K562 (cell line): ENCODE measurements at regions not wholly inside any gene's neighbourhood (a gene's known extent, or its start where the extent isn't known, plus 50 kb on each side); places are given as distances from the start of the nearest gene placed in this dataset.

ENCODE experiments used
- BACH1 ChIP-seq: fragments of 200-800 bp; sonication (Bioruptor generic); IDR thresholded peaks from 2 replicates; pipeline ENCODE4 v1.6.1; 2016; ENCODE audit warnings: missing genetic modification characterization, missing compliant biosample characterization
- BDP1 ChIP-seq: IDR thresholded peaks from 3 replicates; pipeline ENCODE4 v1.6.1; 2011; ENCODE audit not compliant: insufficient read length, insufficient read depth
- CCNT2 ChIP-seq: IDR thresholded peaks from 2 replicates; pipeline ENCODE4 v1.6.1; 2011; ENCODE audit warnings: borderline replicate concordance, low read depth, mild to moderate bottlenecking, moderate library complexity, mixed read lengths, low read length; ENCODE audit not compliant: insufficient read length; ENCODE audit errors: extremely low read depth
- DACH1 ChIP-seq: fragments of 450-650 bp; IDR thresholded peaks from 2 replicates; pipeline ENCODE4 v1.6.1; 2018; ENCODE audit not compliant: partially characterized antibody
- ELF2 ChIP-seq: fragments of 250-450 bp; sonication (Bioruptor Pico); IDR thresholded peaks from 2 replicates; pipeline ENCODE4 v1.5.0; 2021; ENCODE audit warnings: mild to moderate bottlenecking
- FOSL1 ChIP-seq: fragments of 200-800 bp; sonication (Bioruptor generic); conservative IDR thresholded peaks from 2 replicates; pipeline ENCODE4 v1.6.1; 2016; ENCODE audit warnings: missing genetic modification characterization, missing compliant biosample characterization
- FOXA1 ChIP-seq: fragments of 450-650 bp; IDR thresholded peaks from 2 replicates; pipeline ENCODE4 v1.6.1; 2016; ENCODE audit warnings: mild to moderate bottlenecking, borderline replicate concordance
- FOXJ3 ChIP-seq: sonication (generic); formaldehyde crosslinking; IDR thresholded peaks from 2 replicates; pipeline ENCODE4 v1.4.0; 2020; ENCODE audit warnings: mild to moderate bottlenecking, missing genetic modification reagents
- FOXK1 ChIP-seq: sonication (generic); formaldehyde crosslinking; IDR thresholded peaks from 2 replicates; pipeline ENCODE4 v1.8.0; 2022; ENCODE audit warnings: missing genetic modification reagents, mild to moderate bottlenecking, borderline replicate concordance
- GATA2 ChIP-seq: sonication (generic); formaldehyde crosslinking; IDR thresholded peaks from 2 replicates; pipeline ENCODE4 v1.4.0; 2020; ENCODE audit warnings: mild to moderate bottlenecking, missing genetic modification reagents
- HEY1 ChIP-seq: fragments of 250-450 bp; sonication (Bioruptor Pico); IDR thresholded peaks from 2 replicates; pipeline ENCODE4 v1.5.0; 2020; ENCODE audit warnings: mild to moderate bottlenecking, moderate library complexity, borderline replicate concordance
- HIVEP1 ChIP-seq: fragments of 250-450 bp; sonication (Bioruptor Pico); IDR thresholded peaks from 2 replicates; pipeline ENCODE4 v1.4.0; 2020; ENCODE audit warnings: mild to moderate bottlenecking
- HLTF ChIP-seq: fragments of 450-650 bp; IDR thresholded peaks from 2 replicates; pipeline ENCODE4 v1.6.1; 2016
- MLLT1 ChIP-seq, 2 experiments: fragments of 450-650 bp; IDR thresholded peaks; 2 replicates each; pipeline ENCODE4 v1.6.1; 2016
- NR3C1 ChIP-seq: sonication (generic); formaldehyde crosslinking; IDR thresholded peaks from 2 replicates; pipeline ENCODE4 v1.8.1; 2022; ENCODE audit warnings: missing genetic modification reagents
- POLR2AphosphoS5 ChIP-seq: IDR thresholded peaks from 2 replicates; pipeline ENCODE4 v1.6.1; 2011; ENCODE audit warnings: mild to moderate bottlenecking, low read depth, low read length, moderate library complexity; ENCODE audit not compliant: control insufficient read depth, insufficient read depth
- SIN3B ChIP-seq: fragments of 450-650 bp; IDR thresholded peaks from 2 replicates; pipeline ENCODE4 v1.6.1; 2017; ENCODE audit warnings: low read depth, mild to moderate bottlenecking, moderate library complexity
- TRIM25 ChIP-seq: fragments of 450-650 bp; IDR thresholded peaks from 2 replicates; pipeline ENCODE4 v1.7.0; 2016; ENCODE audit warnings: borderline replicate concordance
- USF2 ChIP-seq: sonication (generic); formaldehyde crosslinking; IDR thresholded peaks from 2 replicates; pipeline ENCODE4 v1.5.0; 2020; ENCODE audit warnings: missing genetic modification reagents
- ZC3H4 ChIP-seq: sonication (generic); formaldehyde crosslinking; IDR thresholded peaks from 2 replicates; pipeline ENCODE4 v1.9.0; 2021; ENCODE audit warnings: missing genetic modification reagents, borderline replicate concordance
- ZFX ChIP-seq: sonication (generic); formaldehyde crosslinking; IDR thresholded peaks from 2 replicates; pipeline ENCODE4 v1.8.0; 2022; ENCODE audit warnings: mild to moderate bottlenecking, missing genetic modification reagents, moderate library complexity
- ZNF263 ChIP-seq: sonication (generic); formaldehyde crosslinking; IDR thresholded peaks from 2 replicates; pipeline ENCODE4 v1.8.0; 2022; ENCODE audit warnings: mild to moderate bottlenecking, missing genetic modification reagents, borderline replicate concordance
- ZNF561 ChIP-seq: fragments of 450-650 bp; formaldehyde crosslinking; conservative IDR thresholded peaks from 2 replicates; pipeline ENCODE4 v1.4.0; 2020; ENCODE audit warnings: mild to moderate bottlenecking, moderate library complexity
- ZNF75A ChIP-seq: fragments of 450-650 bp; formaldehyde crosslinking; IDR thresholded peaks from 2 replicates; pipeline ENCODE4 v1.4.0; 2020; ENCODE audit warnings: mild to moderate bottlenecking
- TF ChIP-seq, protein P1 (sequence below): fragments of 450-650 bp; IDR thresholded peaks from 2 replicates; pipeline ENCODE4 v1.6.1; 2018; ENCODE audit warnings: mild to moderate bottlenecking, low read depth; ENCODE audit not compliant: partially characterized antibody

DNA sequence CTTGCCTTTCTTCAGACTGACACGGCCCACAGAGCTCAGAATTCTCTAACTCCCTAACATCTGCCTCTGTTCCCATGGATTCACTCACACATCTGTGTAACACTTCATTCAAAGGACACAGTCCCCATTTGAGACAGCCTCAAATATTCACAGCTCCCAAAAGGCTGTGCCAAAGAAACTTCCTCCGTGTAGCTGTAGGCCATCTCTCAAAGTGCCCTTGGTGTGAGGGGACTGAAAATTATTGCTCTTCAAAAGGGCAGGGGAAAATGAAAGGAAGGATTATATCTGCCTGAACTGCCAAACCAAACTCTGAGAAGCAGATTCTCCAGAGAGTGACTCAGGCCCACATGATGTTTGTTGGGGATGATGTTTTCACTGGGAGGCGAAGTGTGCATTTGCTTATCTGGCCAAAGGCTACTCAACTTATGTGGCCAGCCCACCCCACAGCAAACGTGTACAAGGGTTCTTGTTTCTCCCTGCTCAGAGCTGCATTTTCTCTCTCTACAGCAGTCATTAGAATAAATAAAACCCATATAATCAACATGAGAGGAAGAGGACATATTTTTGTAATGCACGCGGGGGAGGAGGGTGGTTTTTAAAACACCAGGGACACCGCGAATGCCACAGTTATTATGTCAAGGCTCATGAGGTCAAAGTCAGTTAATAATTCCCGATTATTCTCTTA, 302.4 kb upstream of the NFE2L3 start (continued):
- TF ChIP-seq MLLT1 (IDR thresholded peaks at IDR 0.05) (0 out of 4 replicates have a peak, but pooled peaks of 1 of the 2 experiments have one; percentile 18), ZNF75A (CRISPR knock-in tag) (no peak), POLR2AphosphoS5 (no peak), NR3C1 (CRISPR knock-in tag) (no peak), ZNF263 (CRISPR knock-in tag) (no peak), CCNT2 (no peak), GATA2 (CRISPR knock-in tag) (no peak), FOSL1 (tag) (peak; percentile 97), ELF2 (CRISPR knock-in tag) (no peak), FOXJ3 (CRISPR knock-in tag) (no peak), BDP1 (no peak), ZFX (CRISPR knock-in tag) (no peak), HLTF (no peak), SIN3B (no peak), ZNF561 (CRISPR knock-in tag) (no peak), DACH1 (peak; percentile 26), FOXK1 (no peak), HEY1 (CRISPR knock-in tag) (no peak), BACH1 (peak; percentile 67; the same call in 1 of the 2 replicates), ZC3H4 (no peak), USF2 (no peak), FOXA1 (no peak), TRIM25 (no peak), HIVEP1 (CRISPR knock-in tag) (no peak)
- TF ChIP-seq, protein P1, sequence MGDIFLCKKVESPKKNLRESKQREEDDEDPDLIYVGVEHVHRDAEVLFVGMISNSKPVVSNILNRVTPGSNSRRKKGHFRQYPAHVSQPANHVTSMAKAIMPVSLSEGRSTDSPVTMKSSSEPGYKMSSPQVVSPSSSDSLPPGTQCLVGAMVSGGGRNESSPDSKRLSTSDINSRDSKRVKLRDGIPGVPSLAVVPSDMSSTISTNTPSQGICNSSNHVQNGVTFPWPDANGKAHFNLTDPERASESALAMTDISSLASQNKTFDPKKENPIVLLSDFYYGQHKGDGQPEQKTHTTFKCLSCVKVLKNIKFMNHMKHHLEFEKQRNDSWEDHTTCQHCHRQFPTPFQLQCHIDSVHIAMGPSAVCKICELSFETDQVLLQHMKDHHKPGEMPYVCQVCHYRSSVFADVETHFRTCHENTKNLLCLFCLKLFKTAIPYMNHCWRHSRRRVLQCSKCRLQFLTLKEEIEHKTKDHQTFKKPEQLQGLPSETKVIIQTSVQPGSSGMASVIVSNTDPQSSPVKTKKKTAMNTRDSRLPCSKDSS, result no peak
